GM19238 (cell line): ENCODE measurements at regions not wholly inside any gene's neighbourhood (a gene's known extent, or its start where the extent isn't known, plus 50 kb on each side); places are given as distances from the start of the nearest gene placed in this dataset.
"Not testable (repeated sequence)": the region's sequence is repeated elsewhere in the genome, so short reads cannot be mapped to it uniquely, and the experiment has no call there.

ENCODE experiments used
- DNase-seq: peaks from one replicate; pipeline ENCODE4 v3.0.0; 2011; ENCODE audit warnings: low spot score; ENCODE audit not compliant: insufficient read length

DNA sequence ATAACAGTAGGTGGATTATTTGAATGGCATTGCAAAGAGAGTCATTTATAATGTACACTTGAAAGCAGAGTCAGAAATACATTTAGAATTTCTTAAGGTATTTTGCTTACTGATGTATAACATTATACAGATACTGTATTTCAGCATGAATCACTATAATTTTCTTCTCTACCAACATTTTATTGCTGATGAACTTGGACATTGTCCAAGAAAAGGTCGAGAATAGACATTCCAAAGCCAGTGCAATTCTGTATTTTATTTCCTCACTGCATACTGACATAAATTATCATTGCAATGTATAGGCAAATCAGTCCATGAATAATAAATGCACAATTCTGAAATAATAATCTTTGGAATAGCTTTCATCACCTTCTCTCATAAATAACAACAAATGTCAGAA is 1420.0 kb upstream of the EYS start:
- no peak for DNase-seq

DNA sequence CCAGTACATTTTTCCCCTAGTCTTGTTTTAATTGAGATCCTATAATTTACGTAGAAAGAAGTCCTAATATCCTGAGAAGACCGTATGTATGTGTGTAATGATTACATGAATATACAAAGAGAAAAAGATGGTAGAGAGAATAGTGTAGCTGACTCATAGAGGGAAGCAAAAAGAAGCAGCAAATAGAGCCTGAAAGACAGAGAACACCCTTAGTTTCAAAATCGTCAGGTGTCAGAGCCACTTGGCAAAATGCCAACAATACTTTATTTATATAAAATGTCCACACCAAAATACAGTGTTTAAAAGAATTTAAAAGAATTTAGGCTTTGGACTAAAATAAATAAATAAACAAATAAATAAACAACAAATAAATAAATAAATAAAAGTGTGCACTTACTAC is 1414.1 kb upstream of the EYS start:
- DNase-seq, result no peak

GRCh38 chr6:67112120-67112519 is 1405.1 kb upstream of the EYS start:
- DNase-seq, result no peak

DNA sequence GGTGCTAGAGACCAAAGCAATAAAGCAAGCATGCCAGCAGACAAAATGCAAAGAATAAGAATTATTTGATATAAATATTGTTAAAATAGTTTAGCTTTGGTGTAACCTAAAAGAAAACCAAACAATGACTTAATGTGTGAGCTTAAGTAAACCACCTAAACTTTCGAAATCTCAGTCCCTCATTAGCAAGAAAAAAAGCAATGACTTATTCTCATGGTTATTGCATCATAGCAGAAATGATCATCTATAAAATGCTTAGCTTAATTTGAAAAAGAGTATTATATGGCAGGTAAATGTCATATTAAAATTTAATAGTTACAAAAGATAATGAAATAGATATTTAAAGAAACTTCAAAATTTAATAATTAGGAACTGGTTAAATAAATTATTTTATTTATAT is 1395.7 kb upstream of the EYS start:
- DNase-seq, result no peak

DNA sequence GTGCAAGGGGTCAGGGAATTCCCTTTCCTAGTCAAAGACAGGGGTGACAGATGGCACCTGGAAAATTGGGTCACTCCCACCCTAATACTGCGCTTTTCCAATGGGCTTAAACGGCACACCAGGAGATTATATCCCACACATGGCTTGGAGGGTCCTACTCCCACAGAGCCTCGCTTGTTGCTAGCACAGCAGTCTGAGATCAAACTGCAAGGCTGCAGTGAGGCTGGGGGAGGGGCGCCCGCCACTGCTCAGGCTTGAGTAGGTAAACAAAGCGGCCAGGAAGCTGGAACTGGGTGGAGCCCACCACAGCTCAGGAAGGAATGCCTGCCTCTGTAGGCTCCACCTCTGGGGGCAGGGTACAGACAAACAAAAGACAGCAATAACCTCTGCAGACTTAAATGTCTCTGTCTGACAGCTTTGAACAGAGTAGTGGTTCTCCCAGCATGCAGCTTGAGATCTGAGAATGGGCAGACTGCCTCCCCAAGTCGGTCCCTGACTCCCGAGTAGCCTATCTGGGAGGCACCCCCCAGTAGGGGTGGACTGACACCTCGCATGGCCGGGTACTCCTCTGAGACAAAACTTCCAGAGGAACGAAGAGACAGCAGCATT is 1388.7 kb upstream of the EYS start:
- DNase-seq, result not testable (repeated sequence)

GRCh38 chr6:67094431-67094946 is 1387.5 kb upstream of the EYS start:
- no peak for DNase-seq

DNA sequence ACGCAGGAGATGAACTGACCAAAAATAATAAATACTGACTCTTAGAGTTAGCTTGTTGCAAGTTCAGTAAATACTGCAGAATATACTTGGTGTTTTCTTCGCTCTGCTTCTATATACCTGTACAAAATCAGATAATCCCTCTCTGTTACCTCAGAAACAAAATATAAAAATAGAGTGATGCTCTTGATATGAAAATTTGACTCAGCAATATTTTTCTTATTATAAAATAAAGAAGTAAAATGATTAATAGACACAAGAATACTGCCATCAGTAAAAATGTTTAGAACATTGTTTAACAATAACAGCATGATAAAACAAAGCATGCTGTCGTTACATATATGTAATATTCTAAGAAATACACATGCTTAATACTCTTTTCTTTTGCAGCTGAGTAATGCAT is 1366.9 kb upstream of the EYS start:
- DNase-seq, result no peak

- no peak for DNase-seq
Measured at GRCh38 chr6:67068781-67069180, 1361.8 kb upstream of the EYS start.

GRCh38 chr6:67064323-67064722 is 1357.3 kb upstream of the EYS start:
- no peak for DNase-seq

DNA sequence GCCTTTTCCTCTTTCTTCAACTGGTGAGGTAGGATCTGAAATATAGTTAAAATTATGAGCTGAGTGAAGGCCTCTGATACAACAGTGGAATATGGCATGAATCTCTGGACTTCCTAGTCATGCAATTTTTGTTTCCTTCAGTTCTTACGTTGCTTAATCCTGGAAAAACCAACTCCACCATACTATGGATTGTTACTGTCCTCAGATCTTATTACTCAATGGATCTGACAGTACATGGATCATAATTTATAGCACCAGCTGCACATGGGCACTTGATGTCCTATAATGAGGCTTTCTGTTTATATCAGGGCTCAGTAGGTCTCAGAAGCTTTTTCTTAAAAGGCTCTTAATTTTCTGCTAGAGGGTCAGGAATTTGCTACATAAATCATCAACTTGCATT is 1341.0 kb upstream of the EYS start:
- no peak for DNase-seq

DNA sequence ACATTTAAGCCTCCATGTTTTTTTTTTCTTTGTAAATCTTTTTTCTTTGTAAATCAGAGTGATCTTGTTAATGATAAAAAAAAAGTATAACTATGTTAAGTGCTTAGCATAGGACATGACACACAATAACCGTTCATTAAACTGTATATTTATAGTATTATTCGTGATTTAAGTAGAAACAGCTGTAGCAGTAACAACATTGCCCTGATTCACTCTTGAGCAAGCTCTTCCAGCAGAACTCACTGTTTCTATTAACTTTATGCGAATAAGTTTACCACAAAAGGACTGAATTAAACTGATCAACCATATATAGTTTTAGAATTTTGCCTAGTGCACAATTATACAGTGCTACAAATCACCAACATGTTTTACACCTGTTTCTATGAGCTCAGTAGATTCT is 1338.0 kb upstream of the EYS start:
- no peak for DNase-seq

DNA sequence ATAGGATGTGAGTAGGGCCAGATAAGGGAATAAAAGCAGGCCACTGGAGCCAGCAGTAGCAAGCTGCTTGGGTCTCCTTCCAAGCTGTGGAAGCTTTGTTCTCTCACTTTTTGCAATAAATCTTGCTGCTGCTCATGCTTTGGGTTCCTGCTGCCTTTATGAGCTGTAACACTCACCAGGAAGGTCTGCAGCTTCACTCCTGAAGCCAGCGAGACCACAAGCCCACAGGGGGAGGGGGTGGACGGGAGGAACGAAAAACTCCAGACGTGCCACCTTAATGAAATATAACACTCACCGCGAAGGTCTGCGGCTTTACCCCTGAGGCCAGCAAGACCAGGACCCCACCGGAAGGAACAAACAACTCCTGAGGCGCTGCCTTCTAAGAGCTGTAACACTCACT is 1324.4 kb upstream of the EYS start:
- DNase-seq, result no peak

DNA sequence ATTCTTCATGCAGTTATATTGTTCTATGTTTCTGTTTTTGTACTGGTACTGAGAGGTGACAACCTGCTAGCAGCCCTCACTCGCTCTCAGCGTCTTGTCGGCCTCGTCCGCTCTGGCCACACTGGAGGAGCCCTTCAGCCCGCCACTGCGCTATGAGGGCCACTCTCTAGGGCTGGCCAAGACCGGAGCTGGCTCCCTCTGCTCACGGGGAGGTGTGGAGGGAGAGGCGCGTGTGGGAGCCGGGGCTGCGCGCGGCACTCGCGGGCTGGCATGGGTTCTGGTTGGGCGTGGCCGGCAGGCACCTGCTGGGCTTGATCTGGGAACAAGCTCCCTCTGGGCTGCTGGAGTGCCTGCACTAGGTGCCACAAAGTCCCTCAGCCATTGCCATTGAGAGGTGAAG is 1323.8 kb upstream of the EYS start:
- no peak for DNase-seq

GRCh38 chr6:67016921-67017460 is 1310.0 kb upstream of the EYS start:
- no peak for DNase-seq

- no peak for DNase-seq
Measured at GRCh38 chr6:67011441-67011840, 1304.4 kb upstream of the EYS start.

DNA sequence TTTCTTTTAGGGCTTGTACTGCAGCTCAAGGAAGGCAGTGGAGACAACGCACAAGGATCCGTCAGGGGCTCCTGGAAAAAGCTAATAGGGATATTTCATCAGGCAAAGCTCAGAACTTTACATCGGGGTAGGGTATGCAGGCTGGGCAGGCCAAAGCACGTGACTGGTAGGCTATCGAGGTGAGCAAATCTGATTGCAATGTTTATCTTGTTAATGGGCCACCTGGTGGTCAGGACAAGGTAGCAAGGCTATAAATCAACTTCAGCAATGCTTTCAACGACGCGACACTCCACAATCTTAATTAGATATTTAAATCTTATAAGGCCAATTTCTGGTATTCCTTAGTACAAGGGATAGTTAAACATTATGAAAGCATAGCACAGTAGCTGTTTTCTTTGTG is 1302.8 kb upstream of the EYS start:
- DNase-seq, result no peak

DNA sequence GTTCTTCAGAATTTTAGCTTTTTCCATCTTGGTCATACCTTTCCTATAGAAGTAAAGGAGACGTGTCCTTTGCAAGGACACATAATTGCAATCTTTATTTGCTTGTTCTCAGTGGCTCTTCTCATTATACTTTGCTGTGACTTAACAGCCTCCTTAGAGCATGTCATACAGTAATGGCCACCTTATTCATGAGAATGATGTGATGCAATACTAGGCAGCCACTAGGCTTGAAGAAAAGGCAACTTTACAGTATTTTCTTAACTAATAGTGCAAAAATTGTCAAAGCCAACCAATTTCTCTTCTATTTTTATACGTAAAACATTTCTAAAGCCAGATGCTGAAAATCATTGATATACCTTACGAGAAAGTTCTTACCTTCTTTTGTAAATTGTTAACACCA is 1296.8 kb upstream of the EYS start:
- no peak for DNase-seq

- no peak for DNase-seq
Measured at GRCh38 chr6:67000121-67000520, 1293.1 kb upstream of the EYS start.

- DNase-seq, result not testable (repeated sequence)
Measured at GRCh38 chr6:66997579-66997978, 1290.6 kb upstream of the EYS start.

GRCh38 chr6:66995669-66996068 is 1288.6 kb upstream of the EYS start:
- DNase-seq, result no peak

- DNase-seq, result not testable (repeated sequence)
Measured at GRCh38 chr6:66993708-66994107, 1286.7 kb upstream of the EYS start.

DNA sequence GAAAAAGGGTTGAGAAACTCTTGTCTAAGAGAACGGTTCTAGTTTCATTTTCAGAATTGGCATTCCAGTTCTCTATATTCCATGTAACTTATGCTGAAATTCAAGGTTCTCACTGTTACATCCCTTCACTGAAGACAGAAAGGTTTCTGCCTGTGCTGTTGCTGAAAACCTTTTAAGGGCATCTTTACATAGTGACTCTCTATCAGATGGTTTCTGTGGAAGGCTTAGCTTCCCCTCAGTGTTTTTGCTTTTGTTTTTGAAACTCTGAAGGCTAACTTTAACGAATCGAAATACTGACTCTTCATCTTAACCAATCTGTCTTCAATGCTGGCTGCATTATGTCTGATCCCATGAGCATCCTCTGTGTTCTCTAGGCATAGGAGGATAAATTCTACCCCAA is 1286.2 kb upstream of the EYS start:
- no peak for DNase-seq

DNA sequence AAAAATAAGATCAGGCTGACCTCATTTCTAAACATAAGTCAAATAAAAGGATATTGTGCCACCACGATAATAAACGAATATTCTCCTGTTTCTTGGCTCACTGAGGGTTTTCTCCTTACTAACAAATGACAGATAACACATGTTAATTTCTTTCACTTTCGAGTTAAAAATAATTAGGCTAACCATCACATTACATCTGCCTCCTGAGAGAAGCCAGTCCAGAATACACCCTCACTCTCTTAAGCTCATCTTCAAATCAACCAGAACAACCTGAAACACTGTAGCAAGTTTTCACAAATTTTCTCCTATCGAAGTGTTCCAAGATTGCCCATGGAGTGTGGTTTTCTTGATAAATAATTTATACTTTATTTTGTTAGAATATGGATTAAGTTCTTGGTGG is 1285.6 kb upstream of the EYS start:
- no peak for DNase-seq

DNA sequence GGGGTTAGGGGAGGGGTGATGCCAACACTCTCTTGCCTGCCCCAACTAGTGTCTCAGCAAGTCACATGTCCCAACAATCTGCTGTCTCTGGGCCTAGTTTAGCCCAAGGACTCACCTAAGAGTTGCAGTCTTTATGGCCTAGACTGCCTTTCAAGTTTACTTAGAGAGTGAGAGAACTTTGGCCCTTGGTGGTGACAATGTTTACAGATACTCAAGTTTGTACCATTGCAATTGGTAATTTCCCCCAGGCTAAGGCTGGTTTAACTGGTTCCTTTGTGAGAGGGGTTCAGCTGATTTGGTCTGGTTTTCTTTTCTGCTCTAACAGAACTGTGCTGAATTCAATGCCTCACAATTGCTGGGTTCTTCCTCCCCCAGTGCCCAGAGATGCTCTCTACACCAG is 1279.9 kb upstream of the EYS start:
- DNase-seq, result no peak
